Stimulated activated CD4-positive, alpha-beta T cell treated with anti-CD3 and anti-CD28 coated beads, Interleukin-12 subunit alpha, Interleukin-12 subunit beta, amount 100 ng/mL, for 48 hours (primary cell): ENCODE measurements at regions not wholly inside any gene's neighbourhood (a gene's known extent, or its start where the extent isn't known, plus 50 kb on each side); places are given as distances from the start of the nearest gene placed in this dataset.
"Not testable (repeated sequence)": the region's sequence is repeated elsewhere in the genome, so short reads cannot be mapped to it uniquely, and the experiment has no call there.

Experiments
- DNase-seq, 3 donors: peaks; one replicate each; pipeline ENCODE4 v3.0.0-alpha.2; 2020; ENCODE audit warnings: low read depth in 2 of 3, low spot score in 1 of 3

DNA sequence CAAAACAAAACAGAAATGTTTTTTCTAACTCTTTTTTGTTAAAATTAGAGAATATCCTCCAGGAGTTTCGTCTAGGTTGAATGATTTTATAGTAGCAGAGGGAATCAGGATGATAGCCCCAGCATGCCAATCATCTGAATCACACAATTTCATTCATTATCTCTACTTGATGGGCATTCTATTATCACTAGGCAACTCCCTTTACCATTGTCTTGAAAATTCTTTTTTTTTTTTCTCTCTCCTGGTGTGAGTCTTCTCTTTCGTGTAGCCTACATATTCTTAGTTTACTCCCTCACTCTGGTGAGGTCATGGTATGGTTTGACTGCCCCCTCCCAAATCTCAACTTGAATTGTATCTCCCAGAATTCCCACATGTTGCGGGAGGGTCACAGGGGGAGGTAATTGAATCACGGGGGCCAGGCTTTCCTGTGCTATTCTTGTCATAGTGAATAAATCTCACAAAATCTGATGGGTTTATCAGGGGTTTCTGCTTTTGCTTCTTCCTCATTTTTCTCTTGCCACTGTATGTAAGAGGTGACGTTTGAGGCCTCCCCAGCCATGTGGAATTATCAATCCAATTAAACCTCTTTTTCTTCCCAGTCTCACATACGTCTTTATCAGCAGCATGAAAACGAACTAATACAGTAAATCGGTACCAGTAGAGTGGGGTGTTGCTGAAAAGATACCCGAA lies 105.0 kb downstream of the OTUD1 start:
- DNase-seq, result no peak

DNA sequence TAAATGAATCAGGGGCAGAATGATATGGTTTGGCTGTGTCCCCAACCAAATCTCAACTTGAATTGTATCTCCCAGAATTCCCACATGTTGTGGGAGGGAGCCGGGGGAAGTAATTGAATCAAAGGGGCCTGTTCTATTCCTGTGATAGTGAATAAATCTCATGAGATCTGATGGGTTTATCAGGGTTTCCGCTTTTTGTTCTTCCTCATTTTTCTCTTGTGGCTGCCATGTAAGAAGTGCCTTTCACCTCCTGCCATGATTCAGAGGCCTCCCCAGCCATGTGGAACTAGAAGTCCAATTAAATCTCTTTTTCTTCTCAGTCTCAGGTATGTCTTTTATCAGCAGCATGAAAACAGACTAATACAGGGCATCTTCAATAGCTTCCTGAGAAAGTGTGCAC lies 107.0 kb downstream of the OTUD1 start:
- not testable (repeated sequence) for DNase-seq

DNA sequence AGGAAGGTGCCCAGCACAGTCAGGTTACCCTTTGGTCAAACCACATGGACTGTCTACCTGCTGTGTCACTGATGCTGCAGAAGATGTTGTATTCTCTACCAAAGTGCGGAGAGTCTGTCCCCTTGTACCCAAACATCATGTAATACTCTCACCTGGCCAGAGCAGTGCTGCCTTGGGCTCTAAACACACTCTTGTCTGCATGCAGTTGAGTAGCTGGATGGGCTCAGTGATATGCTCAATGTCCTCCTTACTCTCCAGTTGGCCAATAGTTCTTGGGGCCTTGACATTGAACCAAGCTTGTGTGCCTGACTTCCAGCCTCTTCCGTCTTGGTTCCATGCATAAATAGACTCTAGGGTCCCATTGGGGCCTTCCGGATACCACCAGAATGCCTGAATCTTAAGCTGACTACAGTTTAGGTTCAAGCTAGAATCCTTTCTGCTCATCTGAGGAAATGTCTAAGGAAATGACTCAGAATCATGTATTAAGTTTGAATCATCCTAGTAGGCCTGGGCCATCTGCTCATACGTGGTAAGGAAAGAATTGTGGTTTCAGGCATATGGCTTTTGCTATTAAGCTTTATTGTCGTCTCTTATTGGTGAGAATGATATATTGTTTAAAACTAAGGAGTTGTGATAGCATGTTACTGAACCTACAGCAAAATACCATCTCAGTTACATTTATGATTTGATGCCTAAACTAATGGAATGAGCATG lies 118.0 kb downstream of the OTUD1 start:
- no peak for DNase-seq

DNA sequence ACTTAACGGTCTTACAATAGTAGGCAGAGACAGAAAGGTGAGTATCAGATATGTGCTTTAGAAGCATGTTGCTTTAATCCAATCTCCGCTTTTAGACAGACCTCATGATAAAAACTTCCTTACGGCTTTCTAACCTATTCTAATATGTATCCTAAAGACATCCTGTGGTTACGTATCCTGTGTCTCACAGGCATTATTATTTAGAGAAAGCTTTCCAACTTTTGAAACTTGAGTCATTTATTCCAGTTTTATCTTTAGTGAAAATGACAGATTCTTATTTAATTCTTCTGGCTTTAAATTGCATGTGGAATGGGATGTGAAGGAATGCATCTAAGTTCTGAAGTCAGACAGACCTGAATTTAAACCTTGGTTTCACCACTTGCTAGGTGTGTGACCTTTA lies 118.9 kb downstream of the OTUD1 start:
- no peak for DNase-seq

DNA sequence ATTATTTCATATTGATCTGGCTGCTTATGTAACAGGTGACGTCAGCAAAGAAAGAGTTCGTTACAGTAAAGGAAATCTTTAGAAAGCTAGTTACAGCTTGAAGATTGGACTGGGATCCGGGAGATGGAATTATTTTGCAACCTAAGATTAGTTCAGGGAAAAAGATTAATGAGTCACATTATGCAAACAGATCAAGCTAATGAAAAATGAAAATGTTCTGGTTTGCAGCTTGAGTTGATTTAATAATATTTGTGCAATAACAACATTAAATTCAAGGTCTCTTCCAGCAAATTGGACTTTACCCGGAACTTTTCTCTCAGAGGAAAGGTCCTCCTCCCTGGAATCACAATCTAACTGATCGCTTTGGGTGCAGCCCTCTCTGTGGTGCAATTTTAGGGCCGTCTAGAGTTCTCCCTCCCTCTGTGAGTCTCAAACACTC lies 119.5 kb downstream of the OTUD1 start:
- no peak for DNase-seq

DNA sequence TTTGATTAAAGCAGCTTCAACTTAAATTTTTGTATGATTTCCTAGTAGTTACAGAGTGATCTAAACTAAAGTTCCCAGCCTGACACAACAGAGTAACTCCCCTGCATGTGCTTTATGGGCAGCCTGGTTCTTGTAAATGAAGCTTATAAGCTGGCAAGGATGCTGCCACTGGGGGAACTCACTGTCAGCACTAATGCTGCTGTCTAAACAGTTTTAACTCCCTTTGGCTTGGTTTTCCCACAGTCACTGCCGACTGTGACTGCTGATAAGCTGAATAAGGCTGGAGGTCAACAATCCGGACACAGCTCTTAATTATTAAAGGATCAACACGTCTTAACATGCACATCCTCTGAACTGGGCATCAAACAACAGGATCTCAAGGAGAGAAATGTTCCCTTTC lies 130.1 kb downstream of the OTUD1 start:
- no peak for DNase-seq

DNA sequence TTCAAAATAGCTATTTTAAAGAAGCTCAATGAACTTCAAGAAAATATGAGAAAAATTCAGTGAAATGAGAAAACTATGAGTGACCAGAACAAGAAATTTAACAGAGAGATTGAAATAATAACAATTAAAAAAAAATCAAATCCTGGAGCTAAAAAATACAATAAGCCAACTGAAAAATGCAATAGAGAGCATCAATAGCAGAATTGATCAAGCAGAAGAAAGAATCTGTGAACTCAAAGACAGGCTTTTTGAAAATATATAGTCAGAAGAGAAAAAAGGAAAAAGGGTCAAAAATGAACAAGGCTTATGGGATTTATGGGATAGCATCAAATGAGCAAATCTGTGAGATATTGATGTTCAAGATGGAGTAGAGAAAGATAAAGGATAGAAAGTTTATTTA lies 133.0 kb downstream of the OTUD1 start:
- no peak for DNase-seq

DNA sequence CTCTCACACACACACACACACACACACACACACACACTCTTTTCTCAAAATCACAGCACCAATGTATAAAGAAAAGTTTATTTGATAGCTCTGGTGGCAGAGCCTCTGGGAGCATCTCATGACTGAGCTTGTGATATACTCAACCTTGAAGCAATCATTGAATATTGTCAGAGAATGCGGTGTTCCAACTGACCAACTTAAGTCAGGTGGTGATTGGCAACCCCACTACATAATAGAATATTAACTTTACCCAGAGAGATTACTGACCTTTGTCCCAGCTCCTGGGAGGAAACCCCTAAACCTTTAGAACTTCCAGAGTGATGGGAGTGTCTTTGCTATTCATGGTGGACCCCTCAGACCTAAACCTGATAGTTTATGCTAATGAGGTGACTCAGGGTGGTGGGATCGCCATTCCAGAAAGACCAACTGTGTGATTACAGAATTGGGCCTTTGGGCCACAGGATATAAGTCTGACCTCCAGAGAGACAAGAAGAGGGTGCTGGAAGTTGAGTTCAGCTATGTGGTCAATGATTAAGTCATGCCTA lies 143.1 kb downstream of the OTUD1 start:
- DNase-seq, result no peak

DNA sequence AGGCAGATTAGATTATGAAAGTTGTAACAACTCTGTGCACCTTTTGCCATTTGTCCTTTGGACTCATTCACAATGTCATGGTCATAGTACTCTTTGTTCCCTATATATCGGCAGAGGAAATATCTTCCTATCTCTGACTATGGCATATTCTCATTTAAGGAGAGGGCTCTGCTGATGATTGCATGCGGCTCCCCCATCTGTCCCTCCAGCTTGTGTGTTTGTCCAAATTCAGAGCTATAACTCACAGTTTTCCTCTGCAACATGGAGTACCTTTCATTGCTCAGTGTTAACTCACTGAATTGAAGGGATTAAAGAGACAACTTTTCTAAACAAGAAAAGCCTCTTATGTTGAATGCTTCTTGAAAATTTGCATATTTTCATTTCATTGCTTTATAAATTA lies 145.5 kb downstream of the OTUD1 start:
- DNase-seq, result no peak

DNA sequence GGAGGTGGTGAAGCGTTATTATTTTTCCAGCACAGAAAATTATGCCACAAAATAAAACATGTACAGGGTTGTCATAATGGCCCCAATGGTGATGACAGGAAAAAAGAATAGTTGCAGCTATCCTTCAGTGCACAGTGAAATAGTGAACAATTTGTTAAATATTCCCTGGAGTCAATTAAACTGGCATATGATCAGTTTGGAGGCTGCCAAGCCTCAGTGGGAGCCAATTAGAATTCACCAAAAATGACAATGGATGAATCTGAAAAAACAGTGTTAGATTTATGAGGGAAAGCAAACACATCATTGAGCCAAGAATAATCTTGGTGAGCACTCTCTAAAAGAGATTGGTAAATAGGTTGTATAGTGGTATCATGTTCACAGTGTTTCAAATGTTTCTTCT lies 146.3 kb downstream of the OTUD1 start:
- DNase-seq, result no peak

DNA sequence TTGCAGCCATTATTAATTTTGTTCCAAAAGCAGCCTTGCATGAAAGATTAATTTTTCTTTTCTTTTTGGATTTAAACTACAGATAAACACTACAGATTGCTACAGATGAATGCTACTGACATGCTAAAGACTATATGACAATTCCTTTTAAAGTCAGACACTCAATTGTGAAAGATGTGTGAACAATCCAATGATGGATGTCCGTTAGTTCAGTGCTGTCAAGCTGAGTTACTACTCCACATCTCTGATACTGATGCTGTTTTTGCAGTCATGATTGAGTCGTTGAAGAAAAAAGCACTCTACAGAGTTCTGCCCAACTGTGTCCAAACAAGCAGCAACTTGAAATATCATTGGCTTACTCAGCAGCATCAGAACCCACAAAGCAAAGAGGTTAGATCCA lies 146.8 kb downstream of the OTUD1 start:
- no peak for DNase-seq

DNA sequence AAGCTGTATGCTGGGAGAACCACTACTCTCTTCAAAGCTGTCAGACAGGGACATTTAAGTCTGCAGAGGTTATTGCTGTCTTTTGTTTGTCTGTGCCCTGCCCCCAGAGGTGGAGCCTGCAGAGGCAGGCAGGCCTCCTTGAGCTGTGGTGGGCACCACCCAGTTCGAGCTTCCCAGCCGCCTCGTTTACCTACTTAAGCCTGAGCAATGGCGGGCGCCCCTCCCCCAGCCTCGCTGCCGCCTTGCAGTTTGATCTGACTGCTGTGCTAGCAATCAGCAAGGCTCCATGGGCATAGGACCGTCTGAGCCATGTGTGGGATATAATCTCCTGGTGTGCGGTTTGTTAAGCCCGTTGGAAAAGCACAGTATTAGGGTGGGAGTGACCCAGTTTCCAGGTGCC lies 156.4 kb downstream of the OTUD1 start:
- not testable (repeated sequence) for DNase-seq

DNA sequence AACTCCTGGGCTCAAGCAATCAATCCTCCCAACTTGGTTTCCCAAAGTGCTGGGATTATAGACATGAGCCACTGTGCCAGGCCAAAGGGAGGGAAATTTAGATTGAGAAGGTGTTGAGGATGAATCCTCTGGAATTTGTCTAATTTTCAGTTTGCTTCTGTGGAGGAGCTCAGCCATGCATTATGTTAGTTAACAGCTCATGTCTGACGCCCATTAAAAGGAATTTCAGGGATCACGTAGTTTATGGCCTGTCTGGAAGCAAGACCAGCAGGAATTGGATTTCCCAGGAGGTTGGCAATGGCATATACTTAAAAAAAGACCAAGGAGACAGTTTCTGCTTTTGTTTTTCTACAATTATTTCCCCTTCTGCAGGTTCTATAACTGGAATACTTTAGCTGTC lies 165.7 kb downstream of the OTUD1 start:
- DNase-seq, result no peak

DNA sequence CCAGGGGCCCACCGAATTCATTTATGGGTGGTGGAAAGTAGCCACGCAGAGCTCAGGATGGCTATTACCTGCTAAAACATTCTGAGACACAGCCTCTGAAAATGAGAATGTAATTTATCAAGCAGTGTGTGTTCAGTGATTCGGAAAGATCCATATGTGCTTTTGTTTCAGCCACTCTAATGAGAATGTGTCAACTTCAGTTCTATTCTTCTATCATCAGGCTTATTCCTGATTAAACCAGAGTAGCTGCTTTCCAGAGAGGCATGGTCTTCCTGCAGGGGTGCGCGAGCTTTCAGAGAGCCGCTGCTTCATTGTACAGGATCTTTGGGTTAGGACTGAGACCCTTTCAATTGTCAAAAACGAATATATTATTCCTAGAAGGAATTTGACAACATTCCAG lies 167.6 kb downstream of the OTUD1 start:
- DNase-seq, result no peak

DNA sequence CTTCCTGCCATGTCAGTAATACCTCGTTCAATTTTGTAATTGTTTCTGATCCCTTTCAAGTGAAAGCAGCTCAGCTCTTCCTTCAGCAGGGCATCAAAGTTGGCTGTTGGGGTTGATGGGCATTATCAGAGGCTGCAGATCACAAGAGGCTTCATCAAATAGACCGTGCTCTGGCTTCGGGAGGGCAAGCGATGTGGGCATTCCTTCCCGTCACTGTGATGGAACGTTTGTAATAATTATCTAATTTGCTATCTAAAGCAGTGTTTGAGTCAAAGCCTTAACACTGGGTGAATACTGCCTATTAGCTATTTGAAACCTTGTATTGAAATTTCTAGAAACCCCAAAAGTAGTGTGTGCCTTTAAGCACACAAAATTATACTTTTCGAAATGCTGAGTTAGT lies 170.1 kb downstream of the OTUD1 start:
- DNase-seq, result no peak

DNA sequence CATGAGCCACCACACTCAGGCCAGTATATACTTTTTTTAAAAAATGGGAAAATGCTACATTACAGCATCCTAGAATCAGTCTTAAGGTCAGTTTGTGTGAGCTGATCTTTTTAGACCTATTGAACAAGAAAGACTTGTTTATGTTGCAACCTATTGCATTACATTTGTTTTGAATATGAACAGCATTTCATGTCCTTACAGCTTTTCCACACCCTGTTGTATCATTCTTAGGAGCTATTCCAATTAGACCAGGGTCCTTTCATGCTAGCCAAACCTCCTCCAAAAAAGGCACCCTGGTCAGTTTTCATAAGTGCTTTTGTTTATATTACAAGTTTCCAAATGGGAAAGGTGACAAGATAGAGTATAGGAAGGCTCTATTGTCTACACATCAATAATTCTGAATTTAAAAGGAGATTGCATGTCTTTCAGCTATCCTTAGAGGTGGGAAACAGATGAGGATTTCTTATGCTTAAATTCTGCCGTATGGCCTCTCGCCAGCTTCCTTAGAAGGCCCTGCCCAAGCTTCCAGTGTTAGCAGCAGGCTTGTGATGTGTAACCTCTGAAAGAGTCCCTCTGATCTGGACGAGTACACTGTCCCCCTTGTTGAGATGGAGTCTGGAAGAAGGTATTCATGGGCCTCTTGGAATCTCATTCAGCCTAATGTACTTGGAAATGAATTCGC lies 171.9 kb downstream of the OTUD1 start:
- no peak for DNase-seq

DNA sequence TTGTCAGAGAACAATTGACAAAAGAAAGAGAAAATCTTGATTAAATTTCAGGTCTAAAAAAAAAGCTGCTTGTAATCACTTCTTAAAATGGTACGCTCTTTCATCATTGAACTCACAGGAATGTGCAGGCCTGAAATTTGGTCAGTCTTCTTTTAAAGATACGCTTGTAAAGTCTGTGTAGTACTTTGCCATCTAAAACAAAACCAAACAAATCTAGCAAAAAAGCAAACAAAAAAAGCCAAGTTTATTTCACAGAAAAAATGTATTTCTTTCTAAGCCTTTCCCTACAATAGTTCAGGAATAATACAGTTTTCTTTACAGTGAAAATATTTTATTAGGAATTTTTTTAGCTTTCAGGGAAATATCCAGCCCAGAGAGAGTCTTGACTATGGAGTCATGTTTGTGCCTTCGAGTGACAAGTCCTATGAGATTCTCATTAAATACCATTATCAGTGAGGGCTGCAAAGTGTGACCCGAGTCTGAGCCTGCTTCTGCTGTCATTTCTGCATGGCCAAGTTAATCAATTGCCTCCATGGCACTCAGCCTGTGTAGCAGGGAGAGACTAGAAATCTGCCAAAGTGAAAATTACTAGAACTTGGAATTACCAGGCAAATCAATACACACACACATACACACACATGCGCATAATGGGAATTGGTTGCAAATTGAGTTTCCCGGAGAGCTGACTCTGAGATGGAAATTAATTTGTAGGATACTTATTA lies 172.6 kb downstream of the OTUD1 start:
- DNase-seq, result no peak

DNA sequence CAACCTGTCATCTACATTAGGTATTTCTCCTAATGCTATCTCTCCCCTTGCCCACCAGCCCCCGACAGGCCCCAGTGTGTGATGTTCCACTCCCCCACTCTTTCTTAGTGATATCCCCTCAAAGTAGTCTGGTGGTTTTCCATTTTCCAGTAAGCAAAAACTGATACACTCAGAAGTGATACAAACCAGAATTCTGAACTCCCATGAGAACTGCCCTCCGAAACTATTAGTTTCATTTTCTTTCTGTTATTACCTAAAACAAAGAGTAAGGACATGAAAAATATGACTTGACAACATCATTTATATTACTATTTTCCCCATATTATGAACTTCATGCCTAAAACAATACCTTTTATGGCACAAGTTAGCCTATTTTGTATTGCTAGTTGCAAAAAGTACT lies 175.0 kb downstream of the OTUD1 start:
- no peak for DNase-seq

DNA sequence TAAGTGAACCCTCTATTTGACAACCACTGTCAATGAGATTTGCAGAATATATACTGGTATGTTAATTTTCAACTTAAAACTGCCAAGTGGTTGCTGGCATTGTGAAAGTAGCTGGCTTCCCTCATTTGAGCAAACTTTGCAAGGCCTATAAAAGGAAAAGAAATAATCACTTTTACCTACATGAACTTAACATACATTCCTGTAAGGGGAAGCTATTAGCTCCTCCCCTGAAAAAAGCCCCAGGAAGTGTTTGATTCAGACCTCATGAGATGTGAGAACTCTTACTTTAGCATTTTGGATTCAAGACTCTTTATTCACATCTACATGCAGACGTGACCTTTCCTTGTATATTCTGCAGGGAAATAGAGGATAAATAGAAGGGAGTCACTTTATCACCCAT lies 175.6 kb downstream of the OTUD1 start:
- no peak for DNase-seq

DNA sequence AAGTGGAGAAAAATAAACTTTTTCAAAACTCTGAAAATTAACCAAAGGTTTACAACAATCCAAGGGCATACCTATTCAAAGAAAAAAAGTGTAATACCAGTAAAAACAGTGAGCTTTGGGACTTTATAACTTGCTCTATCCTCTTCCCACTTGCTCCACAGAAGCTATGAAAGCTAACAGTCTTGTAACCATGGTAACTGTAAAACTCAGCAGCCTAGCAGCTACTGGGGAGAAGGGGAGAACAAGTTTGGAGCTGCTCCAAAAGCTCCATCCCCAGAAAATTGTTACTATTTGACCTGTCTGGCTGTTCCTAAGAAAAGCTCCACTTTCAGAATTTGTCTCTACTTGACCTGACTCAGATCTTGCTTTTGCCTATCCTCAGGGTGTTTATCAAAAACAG lies 191.5 kb downstream of the OTUD1 start:
- no peak for DNase-seq

DNA sequence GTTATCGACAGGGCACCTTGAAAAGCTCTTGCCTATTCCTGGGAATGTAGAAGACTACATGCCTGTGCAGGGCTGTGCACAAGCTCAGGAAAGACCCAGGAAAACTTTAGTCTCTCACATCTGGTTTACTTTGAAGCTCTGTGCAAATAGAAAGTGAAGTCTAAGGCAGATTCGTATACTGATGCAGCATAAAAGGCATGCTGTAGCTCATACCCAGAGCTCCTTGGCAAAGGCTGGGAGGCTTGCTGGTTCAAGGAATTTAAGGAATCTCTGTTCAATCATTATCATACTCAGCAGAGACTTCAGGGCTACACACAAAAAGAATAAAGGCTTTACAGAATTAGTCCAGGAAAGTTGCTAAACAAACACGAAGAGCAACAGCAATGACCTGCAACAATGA lies 192.0 kb downstream of the OTUD1 start:
- DNase-seq, result no peak
